Upper lobe of right lung (tissue), 1 donor: ENCODE measurements at regions not wholly inside any gene's neighbourhood (a gene's known extent, or its start where the extent isn't known, plus 50 kb on each side); places are given as distances from the start of the nearest gene placed in this dataset.

Experiments used
- ATAC-seq: fragments of 200-7000 bp; cut with Tn5 transposase; one replicate; pipeline ENCODE4 v1.9.1; 2020; ENCODE audit warnings: mild to moderate bottlenecking, moderate library complexity
- DNase-seq: peaks from one replicate; pipeline ENCODE4 v3.0.0-alpha.2; 2020
- H3K27ac ChIP-seq: fragments of 200-600 bp; one replicate; pipeline ENCODE4 v1.8.0; 2022
- H3K27me3 ChIP-seq: fragments of 200-600 bp; one replicate; pipeline ENCODE4 v1.8.0; 2022; ENCODE audit warnings: mild to moderate bottlenecking
- H3K36me3 ChIP-seq: fragments of 200-600 bp; one replicate; pipeline ENCODE4 v1.8.0; 2022
- H3K4me1 ChIP-seq: fragments of 200-600 bp; one replicate; pipeline ENCODE4 v1.8.0; 2022
- H3K4me3 ChIP-seq: fragments of 200-600 bp; one replicate; pipeline ENCODE4 v1.8.0; 2022; ENCODE audit warnings: mild to moderate bottlenecking
- H3K9me3 ChIP-seq: fragments of 200-600 bp; one replicate; pipeline ENCODE4 v1.8.0; 2022
- CTCF ChIP-seq: fragments of 200-600 bp; IDR thresholded peaks from one replicate; pipeline ENCODE4 v1.8.0; 2022; ENCODE audit warnings: antibody characterized with exemption
- intact Hi-C: fragments of 100-400 bp; cut with DNase I; formaldehyde crosslinking; loops from one replicate; pipeline ENCODE4 v1.11.0; 2022
- donor health status: DM: no; HTN: yes; CAD: no; lungs with severe emphysema.

DNA sequence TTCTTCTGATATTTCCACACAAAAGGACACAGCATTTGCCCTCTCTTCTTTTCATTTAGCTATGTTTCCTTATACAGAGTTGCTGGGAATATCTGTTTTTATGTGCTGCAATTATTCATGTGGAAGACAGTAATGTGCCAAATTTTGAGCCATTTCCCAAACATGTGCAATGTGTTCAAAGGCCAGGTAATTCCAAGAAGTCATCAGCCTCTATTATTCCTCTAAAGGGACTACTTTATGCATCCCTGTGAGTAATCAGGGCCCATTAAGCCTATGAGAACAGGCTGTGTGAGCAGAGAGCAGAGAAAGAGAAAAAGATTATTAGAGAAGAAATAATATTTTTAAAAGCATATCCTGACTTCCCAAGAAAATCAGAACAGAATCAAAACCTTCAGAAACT, 107.6 kb upstream of the OSR1 start:
- ATAC-seq, result no peak
- no peak for DNase-seq
- no peak overlapping the region for H3K4me3 ChIP-seq
- intact Hi-C loops, result no loop called here
- no peaks in the 10 kb centered on the region for H3K27me3 ChIP-seq
- H3K9me3 ChIP-seq, result no peaks in the 10 kb centered on the region
- H3K27ac ChIP-seq, result no peak overlapping the region
- no peaks in the 10 kb centered on the region for H3K36me3 ChIP-seq
- no peak for TF ChIP-seq CTCF
- no peaks in the 10 kb centered on the region for H3K4me1 ChIP-seq

DNA sequence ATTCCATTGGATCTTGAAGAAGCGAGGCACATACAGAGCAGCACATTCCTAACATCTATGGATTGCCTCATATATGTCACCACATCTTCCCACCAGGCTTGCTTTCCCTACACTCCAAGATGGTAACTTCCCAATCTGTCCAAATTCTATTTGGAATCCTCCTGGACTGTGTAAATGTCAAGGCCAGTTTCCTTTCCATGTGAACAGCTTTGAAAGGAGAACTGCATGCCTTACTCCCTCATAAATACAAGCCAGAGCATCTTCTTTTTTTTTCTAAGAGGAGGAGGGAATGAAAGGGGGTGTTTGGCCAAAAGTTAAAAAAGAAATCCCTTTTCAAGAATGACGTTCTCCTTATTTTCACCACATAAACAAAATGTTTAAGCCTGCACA, 103.8 kb upstream of the OSR1 start:
- DNase-seq (no peak), ATAC-seq (no peak)
- no peak overlapping the region for H3K27ac ChIP-seq
- no peak overlapping the region for H3K4me3 ChIP-seq
- intact Hi-C loops, result no loop called here
- H3K36me3 ChIP-seq, result no peaks in the 10 kb centered on the region
- H3K27me3 ChIP-seq, result no peaks in the 10 kb centered on the region
- no peak for TF ChIP-seq CTCF
- no peaks in the 10 kb centered on the region for H3K4me1 ChIP-seq
- H3K9me3 ChIP-seq, result no peaks in the 10 kb centered on the region

DNA sequence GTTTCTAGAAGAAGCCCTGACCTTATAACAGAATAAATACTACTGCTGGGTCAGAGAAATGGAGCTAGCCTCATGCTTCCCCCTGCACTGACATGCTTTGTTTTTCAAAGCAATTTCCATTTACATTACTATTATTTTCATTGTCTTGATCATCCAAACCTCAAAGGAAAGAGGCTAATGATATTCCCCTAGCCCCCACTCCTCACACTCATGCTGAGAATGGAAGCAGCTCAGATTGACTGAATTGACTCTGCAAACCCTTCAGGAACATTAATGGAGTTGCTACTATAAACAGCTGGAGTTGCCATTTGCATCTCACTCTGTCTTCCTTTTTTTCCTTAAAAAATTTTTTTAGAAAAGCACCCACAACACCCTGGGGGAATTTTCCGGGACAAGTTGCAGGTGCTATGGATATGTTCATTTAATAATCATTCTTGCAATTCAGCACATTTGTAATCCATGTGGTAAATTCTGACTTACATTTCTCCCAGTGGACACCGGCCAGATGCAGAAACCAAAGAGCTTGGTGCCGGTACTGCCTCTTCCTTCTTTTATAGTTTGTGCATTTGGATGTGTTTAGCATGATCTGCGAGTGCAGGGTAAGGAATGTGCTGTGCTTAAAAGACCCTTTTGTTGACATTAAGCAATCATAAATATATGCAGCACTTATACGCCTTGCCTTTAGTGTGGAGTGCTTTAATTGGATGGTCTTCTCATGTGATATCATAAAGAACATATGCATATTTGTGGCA, 103.3 kb upstream of the OSR1 start:
- DNase-seq, result no peak
- no peak for ATAC-seq
- Histone ChIP-seq H3K36me3 (no peaks in the 10 kb centered on the region), H3K4me1 (no peaks in the 10 kb centered on the region), H3K27me3 (no peaks in the 10 kb centered on the region), H3K27ac (no peak overlapping the region), H3K4me3 (no peak overlapping the region), H3K9me3 (no peaks in the 10 kb centered on the region)
- TF ChIP-seq CTCF, result no peak
- intact Hi-C loops, result no loop called here

GRCh38 chr2:19460761-19461160, 102.3 kb upstream of the OSR1 start:
- TF ChIP-seq CTCF, result no peak
- no peaks in the 10 kb centered on the region for H3K4me1 ChIP-seq
- no peak for ATAC-seq
- no peak overlapping the region for H3K4me3 ChIP-seq
- H3K27ac ChIP-seq, result no peak overlapping the region
- no peaks in the 10 kb centered on the region for H3K9me3 ChIP-seq
- H3K36me3 ChIP-seq, result no peaks in the 10 kb centered on the region
- DNase-seq, result no peak
- H3K27me3 ChIP-seq, result no peaks in the 10 kb centered on the region
- intact Hi-C loops, result no loop called here

- Histone ChIP-seq H3K9me3 (peaks cover 7% of the 10 kb centered on the region), H3K27ac (no peak overlapping the region), H3K4me3 (no peak overlapping the region), H3K36me3 (no peaks in the 10 kb centered on the region), H3K27me3 (no peaks in the 10 kb centered on the region), H3K4me1 (no peaks in the 10 kb centered on the region)
- no peak for TF ChIP-seq CTCF
- DNase-seq (no peak), ATAC-seq (no peak)
- intact Hi-C loops, result no loop called here
Measured at GRCh38 chr2:19458427-19459003, 100.1 kb upstream of the OSR1 start.

GRCh38 chr2:19457809-19458208, 99.4 kb upstream of the OSR1 start:
- intact Hi-C loops, result no loop called here
- no peaks in the 10 kb centered on the region for H3K27me3 ChIP-seq
- TF ChIP-seq CTCF, result no peak
- DNase-seq, result no peak
- H3K36me3 ChIP-seq, result no peaks in the 10 kb centered on the region
- H3K4me1 ChIP-seq, result no peaks in the 10 kb centered on the region
- H3K27ac ChIP-seq, result no peak overlapping the region
- peaks cover 10% of the 10 kb centered on the region for H3K9me3 ChIP-seq
- no peak overlapping the region for H3K4me3 ChIP-seq
- no peak for ATAC-seq
